Pancreas (tissue), 10 donors: ENCODE measurements at regions not wholly inside any gene's neighbourhood (a gene's known extent, or its start where the extent isn't known, plus 50 kb on each side); places are given as distances from the start of the nearest gene placed in this dataset.

ENCODE experiments used
- ATAC-seq, 4 donors: fragments of 200-7000 bp; cut with Tn5 transposase; one replicate each; pipeline versions ENCODE4 v1.8.0 to v1.9.1; 2020; ENCODE audit warnings: mild to moderate bottlenecking in 4 of 4, moderate library complexity in 4 of 4
- DNase-seq, 6 donors: peaks; one replicate each; pipeline ENCODE4 v3.0.0-alpha.2; 2020
- FAIRE-seq: peaks from 2 replicates; lab custom pipeline; 2012; peaks lifted over from hg19 to GRCh38; lab: Jason Lieb, UNC
- H3K27ac ChIP-seq, 4 donors: fragments of 200-600 bp; sonication (generic); 1 replicate in 3 of 4; 2 replicates in 1 of 4; pipeline versions ENCODE4 v1.5.0 to v1.8.0; 2020
- H3K27me3 ChIP-seq, 4 donors: fragments of 200-600 bp; one replicate each; pipeline ENCODE4 v1.8.0; 2021
- H3K36me3 ChIP-seq, 3 donors: fragments of 200-600 bp; sonication (generic) in 1 of 3; one replicate each; pipeline versions ENCODE4 v1.5.0 to v1.8.0; 2020 to 2021
- H3K4me1 ChIP-seq, 3 donors: fragments of 200-600 bp; one replicate each; pipeline ENCODE4 v1.8.0; 2021
- H3K4me3 ChIP-seq, 4 donors: fragments of 200-600 bp; sonication (generic) in 2 of 4; one replicate each; pipeline versions ENCODE4 v1.5.0 to v1.8.0; 2020 to 2021
- H3K9me3 ChIP-seq, 4 donors: fragments of 200-600 bp; one replicate each; pipeline ENCODE4 v1.8.0; 2021
- WGBS, 2 donors: extraction: QIAGEN DNeasy Blood & Tissue Kit; methylation state at CpG; one replicate each; pipeline ENCODE4 v1.1.7; 2013; 5-methylcytosine and 5-hydroxymethylcytosine counted together
- intact Hi-C, 3 donors: fragments of 100-400 bp; cut with DNase I; formaldehyde crosslinking; loops; one replicate each; pipeline versions ENCODE4 v1.11.1 to v1.14.2; 2022
- TF ChIP-seq, protein P1 (sequence below), 4 donors: fragments of 200-600 bp; sonication (generic) in 3 of 4; IDR thresholded peaks; one replicate each; pipeline versions ENCODE4 v1.5.0 to v1.8.0; 2021; ENCODE audit warnings: antibody characterized with exemption in 4 of 4
- donor health status: healthy with polysubstance abuse.
- donor health status: DM: no; HTN: no; CAD: no; lungs with moderate emphysema.
- donor health status: DM: no; HTN: no; CAD: no.
- donor health status: control.
- donor health status: control.
- donor health status: Bipolar disorder and iron deficiency.
- donor health status: DM: yes; HTN: yes; CAD: no.
- donor health status: DM: no; HTN: no; CAD: no.
- donor health status: DM: no; HTN: no; CAD: no.
- donor health status: DM: yes; HTN: yes; CAD: no.

DNA sequence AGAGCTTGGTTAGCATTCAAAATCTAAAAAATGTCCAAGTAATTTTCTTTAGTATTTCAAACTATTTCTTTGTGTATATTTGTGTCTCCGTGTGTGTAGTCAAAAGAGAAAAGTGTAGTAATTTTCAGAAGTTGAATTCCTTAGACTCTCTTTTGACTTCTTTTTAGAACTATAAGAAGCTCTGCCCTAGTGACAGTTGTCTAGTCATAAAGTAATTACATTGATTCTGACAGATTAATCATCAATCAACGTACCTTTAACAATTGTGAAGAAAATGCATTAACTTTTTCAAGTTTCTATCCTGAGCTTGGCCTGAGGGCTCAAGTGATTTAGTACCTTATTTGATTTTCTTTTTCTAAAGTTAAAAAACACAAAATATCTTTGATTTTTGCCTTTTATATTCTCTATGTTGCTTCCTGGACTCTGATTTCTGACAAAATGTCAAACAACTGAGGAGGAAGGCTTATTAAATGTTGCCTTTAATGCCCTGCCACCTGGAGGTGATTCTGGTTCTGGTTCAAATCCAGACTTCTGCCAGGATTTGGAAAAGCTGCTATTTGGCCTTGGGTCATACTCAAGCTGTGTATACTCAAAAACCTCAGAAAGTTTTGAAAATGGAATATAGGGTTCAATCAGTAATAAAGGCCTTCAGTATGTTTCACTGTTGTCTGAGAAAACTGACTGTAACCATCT lies 653.6 kb downstream of the NSUN3 start:
- ATAC-seq: peak; percentile 68 to 92 (median 86)
- H3K4me1 ChIP-seq: peaks cover 0 to 5% (median 0%) of the 10 kb centered on the region in 3 donors
- no peak overlapping the region for H3K4me3 ChIP-seq
- TF ChIP-seq, protein P1, sequence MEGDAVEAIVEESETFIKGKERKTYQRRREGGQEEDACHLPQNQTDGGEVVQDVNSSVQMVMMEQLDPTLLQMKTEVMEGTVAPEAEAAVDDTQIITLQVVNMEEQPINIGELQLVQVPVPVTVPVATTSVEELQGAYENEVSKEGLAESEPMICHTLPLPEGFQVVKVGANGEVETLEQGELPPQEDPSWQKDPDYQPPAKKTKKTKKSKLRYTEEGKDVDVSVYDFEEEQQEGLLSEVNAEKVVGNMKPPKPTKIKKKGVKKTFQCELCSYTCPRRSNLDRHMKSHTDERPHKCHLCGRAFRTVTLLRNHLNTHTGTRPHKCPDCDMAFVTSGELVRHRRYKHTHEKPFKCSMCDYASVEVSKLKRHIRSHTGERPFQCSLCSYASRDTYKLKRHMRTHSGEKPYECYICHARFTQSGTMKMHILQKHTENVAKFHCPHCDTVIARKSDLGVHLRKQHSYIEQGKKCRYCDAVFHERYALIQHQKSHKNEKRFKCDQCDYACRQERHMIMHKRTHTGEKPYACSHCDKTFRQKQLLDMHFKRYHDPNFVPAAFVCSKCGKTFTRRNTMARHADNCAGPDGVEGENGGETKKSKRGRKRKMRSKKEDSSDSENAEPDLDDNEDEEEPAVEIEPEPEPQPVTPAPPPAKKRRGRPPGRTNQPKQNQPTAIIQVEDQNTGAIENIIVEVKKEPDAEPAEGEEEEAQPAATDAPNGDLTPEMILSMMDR (IDR thresholded peaks at IDR 0.05): peak in 2 of 4 donors; percentile 28 to 35
- no peaks in the 10 kb centered on the region for H3K36me3 ChIP-seq
- WGBS, 2 donors: 72 to 79% methylated on average over 2 of the region's 2 CpGs
- H3K9me3 ChIP-seq: no peaks in the 10 kb centered on the region
- DNase-seq: peak in 3 of 6 donors; percentile 16 to 59 (median 39)
- no peaks in the 10 kb centered on the region for H3K27me3 ChIP-seq
- peak; percentile 47 for FAIRE-seq
- intact Hi-C loops: no loop called here
- H3K27ac ChIP-seq: no peak overlapping the region

DNA sequence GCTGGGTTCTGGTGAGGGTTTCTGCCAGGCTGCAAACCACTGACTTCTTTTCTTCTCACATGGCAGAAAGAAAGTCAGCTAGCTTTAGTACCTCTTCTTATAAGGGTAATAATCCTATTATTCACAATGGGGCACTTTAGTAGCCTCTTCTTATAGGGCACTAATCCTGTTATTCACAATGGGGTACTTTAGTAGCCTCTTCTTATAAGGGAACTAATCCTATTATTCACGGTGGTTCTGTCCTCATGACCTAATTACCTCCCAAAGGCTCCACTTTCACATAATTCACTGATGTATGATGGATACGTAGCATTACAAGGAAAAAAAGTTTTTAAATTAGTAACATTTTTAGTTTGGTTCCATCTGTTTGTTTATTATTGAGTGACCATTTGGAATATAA lies 671.3 kb downstream of the NSUN3 start:
- DNase-seq (no peak), ATAC-seq (no peak), FAIRE-seq (no peak)
- Histone ChIP-seq H3K9me3 (no peaks in the 10 kb centered on the region), H3K4me3 (no peak overlapping the region), H3K36me3 (no peaks in the 10 kb centered on the region), H3K27ac (no peak overlapping the region), H3K27me3 (no peaks in the 10 kb centered on the region), H3K4me1 (no peaks in the 10 kb centered on the region)
- WGBS, 2 donors: 51 to 67% methylated on average over 2 of the region's 2 CpGs
- TF ChIP-seq, protein P1 (IDR thresholded peaks at IDR 0.05): no peak
- intact Hi-C loops: no loop called here

DNA sequence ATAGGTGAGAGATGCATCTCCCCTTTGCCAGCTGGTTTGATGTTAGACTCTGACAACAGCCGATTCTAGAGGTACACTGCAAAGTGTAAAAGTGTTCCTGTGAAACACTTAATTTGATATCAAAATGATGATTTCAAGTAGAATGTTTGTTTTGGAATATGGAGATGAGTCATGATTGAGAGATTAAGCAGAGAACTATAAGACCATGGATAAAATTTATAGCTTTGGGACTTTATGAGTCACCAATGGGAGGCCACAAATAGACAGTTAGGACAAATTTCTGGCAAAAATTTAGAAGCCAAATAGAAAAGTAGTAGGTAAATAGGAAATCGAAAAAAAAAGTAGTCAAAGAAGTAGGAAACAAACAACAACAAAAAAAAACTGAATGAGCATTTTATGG lies 672.5 kb downstream of the NSUN3 start:
- Histone ChIP-seq H3K36me3 (no peaks in the 10 kb centered on the region), H3K27me3 (no peaks in the 10 kb centered on the region), H3K4me1 (no peaks in the 10 kb centered on the region), H3K27ac (no peak overlapping the region), H3K4me3 (no peak overlapping the region), H3K9me3 (no peaks in the 10 kb centered on the region)
- TF ChIP-seq, protein P1 (IDR thresholded peaks at IDR 0.05): no peak
- DNase-seq (no peak), FAIRE-seq (no peak), ATAC-seq (no peak)
- intact Hi-C loops: no loop called here
- WGBS, 2 donors: 66 to 71% methylated on average over 2 of the region's 2 CpGs

DNA sequence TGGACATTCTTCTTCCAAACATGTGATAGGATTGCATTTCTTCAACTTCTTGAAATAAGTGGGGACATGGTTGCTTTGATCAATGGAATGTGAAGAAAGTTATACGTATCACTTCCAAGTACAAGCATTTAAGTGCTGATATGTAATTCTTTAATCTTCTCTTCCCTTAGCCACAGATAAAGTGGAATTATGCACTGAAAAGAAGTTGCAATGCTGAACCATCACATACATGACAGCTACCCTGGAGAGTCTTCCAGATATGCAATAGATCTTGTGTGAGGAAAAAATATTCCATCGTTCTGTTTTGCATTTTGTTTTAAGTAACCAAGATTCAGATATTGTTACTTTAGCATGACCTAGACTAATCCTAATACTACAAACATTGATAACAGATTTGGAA lies 674.3 kb downstream of the NSUN3 start:
- H3K4me3 ChIP-seq: no peak overlapping the region
- no peaks in the 10 kb centered on the region for H3K9me3 ChIP-seq
- intact Hi-C loops: no loop called here
- no peak for ATAC-seq
- FAIRE-seq: no peak
- H3K27me3 ChIP-seq: no peaks in the 10 kb centered on the region
- DNase-seq: no peak
- TF ChIP-seq, protein P1 (IDR thresholded peaks at IDR 0.05): no peak
- H3K36me3 ChIP-seq: no peaks in the 10 kb centered on the region
- 62 to 81% methylated on average over 2 of the region's 2 CpGs for WGBS, 2 donors
- no peaks in the 10 kb centered on the region for H3K4me1 ChIP-seq
- no peak overlapping the region for H3K27ac ChIP-seq

DNA sequence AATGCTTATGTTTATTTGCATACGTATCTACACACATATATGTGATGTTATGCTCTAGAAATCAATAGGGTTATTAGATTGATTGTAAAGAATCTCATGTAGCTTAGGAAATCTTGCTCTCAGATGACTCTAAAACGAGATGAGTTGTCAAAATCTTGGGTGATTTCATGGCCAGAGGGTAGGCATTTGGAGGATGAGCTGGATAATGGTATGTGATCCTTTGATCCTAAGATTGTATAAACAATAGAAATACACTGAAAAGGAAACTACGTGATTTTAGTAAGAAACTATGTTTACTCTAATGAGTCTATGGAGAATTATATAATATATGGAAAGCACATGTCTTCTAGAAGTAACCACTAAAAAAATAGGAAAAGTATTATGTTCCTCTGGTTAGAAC lies 676.6 kb downstream of the NSUN3 start:
- no peak for FAIRE-seq

More for the DNA sequence above, 676.6 kb downstream of the NSUN3 start:
- DNase-seq (no peak), ATAC-seq (no peak)
- Histone ChIP-seq H3K9me3 (no peaks in the 10 kb centered on the region), H3K4me3 (no peak overlapping the region), H3K27ac (no peak overlapping the region), H3K36me3 (no peaks in the 10 kb centered on the region), H3K4me1 (no peaks in the 10 kb centered on the region), H3K27me3 (no peaks in the 10 kb centered on the region)
- TF ChIP-seq, protein P1 (IDR thresholded peaks at IDR 0.05): no peak
- 53 to 64% methylated on average over 3 of the region's 3 CpGs for WGBS, 2 donors
- intact Hi-C loops: no loop called here
